HG02970 (cell line): ENCODE measurements at regions not wholly inside any gene's neighbourhood (a gene's known extent, or its start where the extent isn't known, plus 50 kb on each side); places are given as distances from the start of the nearest gene placed in this dataset.
"Not testable (repeated sequence)": the region's sequence is repeated elsewhere in the genome, so short reads cannot be mapped to it uniquely, and the experiment has no call there.

ENCODE experiments used
- ATAC-seq: cut with Tn5 transposase; IDR thresholded peaks from one replicate; pipeline ENCODE4 v1.9.1; 2021; ENCODE audit warnings: mild to moderate bottlenecking, moderate library complexity, moderate number of reproducible peaks; ENCODE audit not compliant: unreplicated experiment, low FRiP score

DNA sequence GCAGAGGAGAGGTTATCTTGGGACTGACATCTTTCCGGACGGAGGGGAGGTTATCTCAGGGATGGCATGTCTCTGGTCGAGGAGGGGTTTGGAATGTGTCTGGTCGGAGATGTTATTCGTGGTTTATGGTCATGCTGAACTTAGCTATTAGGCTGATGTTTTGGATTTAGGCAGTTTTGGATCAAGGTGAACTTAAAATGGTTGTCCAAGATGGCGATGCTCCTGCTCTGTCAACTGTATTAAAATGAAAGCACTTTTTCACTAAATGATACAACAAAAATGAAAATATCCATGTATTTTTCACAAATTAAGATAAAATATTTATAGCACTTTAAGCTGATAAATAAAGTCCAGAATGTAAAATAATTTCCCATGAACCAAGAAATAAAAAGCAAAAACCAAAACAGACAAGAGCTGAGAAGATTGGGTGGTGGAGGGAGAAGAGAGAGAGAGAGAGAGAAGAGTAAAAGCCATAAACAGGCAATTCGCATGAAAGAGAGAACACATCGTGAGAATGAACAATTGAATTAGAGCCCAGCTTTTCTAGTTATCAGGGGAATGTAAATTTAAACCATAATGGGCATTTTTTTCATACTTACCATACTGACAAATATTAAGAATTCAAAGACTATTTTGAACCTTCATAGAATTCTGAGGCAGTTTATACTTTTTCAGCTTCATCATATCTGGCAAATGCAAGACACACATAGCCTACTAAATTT is 2236.0 kb upstream of the AGA start:
- no peak for ATAC-seq

DNA sequence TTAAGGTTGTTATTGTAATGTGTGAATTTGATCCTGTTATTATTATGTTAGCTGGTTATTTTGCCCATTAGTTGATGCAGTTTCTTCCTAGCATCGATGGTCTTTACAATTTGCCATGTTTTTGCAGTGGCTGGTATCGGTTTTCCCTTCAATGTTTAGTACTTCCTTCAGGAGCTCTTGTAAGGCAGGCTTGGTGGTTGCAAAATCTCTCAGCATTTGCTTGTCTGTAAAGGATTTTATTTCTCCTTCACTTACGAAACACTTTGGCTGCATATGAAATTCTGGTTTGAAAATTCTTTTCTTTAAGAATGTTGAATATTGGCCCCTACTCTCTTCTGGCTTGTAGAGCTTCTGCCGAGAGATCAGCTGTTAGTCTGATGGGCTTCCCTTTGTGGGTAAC is 2241.4 kb upstream of the AGA start:
- ATAC-seq, result not testable (repeated sequence)

DNA sequence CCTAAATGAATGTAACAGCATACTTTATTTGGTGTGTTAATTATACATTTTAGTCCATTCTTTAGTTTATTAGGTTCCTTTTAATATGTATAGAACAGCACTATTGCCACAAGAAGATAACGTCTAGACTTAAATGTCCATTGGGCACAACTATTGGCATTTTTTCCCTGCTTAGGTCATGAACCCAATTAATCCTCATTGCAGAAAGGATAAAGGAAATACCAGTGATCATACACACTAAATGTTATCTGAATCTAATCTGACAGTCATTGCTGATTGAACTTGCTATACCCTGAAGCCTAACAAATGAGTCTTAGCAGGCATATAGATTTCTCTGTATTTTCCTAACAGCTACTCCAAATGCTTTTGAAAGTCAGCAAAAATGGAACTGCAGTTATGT is 2250.0 kb upstream of the AGA start:
- ATAC-seq, result no peak

- ATAC-seq, result no peak
Observed at GRCh38 chr4:179695175-179695574, 2252.9 kb upstream of the AGA start.

GRCh38 chr4:179698321-179698720 is 2256.1 kb upstream of the AGA start:
- no peak for ATAC-seq

DNA sequence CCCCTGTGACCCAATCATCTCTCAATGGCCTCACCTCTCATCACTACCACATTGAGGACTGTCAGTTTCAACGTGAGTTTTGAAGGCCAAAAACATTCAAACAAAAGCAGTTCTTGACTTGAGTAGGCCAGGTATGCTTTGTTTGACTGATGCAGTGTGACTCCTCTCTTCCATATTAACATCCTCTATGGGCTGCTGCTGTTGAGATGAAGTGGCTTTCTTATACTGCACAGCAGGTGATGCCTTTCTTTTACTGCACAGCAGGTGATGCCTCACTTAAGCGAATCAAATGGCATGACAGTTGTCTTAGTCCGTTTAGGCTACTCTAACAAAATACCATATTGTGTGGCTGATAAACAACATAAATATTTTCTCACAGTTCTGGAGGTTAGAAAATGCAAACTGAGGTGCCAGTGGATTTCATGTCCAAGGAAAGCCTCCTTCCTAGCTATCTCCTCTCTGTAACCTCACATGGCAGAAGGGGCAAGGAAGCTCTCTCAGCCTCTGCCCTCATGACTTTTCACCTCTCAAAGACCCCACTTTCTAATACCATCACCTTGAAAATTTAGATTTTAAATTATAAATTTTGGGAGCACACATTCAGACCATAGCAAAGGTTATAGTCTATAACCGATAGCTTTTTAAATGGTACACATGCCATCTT is 2267.9 kb upstream of the AGA start:
- no peak for ATAC-seq

GRCh38 chr4:179719766-179720450 is 2277.7 kb upstream of the AGA start:
- no peak for ATAC-seq

DNA sequence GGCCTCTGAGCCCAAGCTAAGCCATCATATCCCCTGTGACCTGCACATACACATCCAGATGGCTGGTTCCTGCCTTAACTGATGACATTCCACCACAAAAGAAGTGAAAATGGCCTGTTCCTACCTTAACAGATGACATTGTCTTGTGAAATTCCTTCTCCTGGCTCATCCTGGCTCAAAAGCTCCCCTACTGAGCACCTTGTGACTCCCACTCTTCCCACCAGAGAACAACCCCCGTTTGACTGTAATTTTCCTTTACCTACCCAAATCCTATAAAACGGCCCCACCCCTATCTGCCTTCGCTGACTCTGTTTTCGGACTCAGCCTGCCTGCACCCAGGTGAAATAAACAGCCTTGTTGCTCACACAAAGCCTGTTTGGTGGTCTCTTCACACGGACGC is 2284.3 kb upstream of the AGA start:
- not testable (repeated sequence) for ATAC-seq

GRCh38 chr4:179728305-179728704 is 2286.1 kb upstream of the AGA start:
- ATAC-seq, result no peak

DNA sequence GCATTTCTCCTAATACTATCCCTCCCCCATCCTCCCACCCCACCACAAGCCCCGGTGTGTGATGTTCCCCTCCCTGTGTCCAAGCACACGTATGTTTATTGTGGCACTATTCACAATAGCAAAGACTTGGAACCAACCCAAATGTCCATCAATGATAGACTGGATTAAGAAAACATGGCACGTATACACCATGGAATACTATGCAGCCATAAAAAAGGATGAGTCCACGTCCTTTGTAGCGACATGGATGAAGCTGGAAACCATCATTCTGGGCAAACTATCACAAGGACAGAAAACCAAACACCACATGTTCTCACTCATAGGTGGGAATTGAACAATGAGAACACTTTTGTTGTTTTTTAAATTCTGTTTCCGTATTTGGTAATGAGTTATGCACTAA is 2294.6 kb upstream of the AGA start:
- ATAC-seq, result not testable (repeated sequence)

DNA sequence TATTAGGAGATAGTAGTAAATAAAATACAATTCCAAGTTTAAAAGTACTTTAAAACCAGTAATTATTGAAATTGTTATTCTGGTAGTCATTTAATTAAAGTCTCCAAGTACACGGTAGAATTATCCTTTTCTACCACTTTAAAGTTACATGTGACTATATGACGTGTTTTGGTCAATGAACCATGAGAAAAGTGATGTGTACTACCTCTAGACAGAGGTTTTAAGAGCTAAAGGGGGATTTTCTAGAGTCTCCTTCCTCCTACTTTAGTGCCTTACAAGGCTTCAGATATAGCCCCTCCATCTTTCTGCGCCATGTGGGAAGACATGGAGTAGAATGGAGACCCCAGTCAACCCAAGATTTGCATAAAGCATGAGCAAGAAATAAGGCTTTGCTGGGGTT is 2296.6 kb upstream of the AGA start:
- ATAC-seq, result no peak

GRCh38 chr4:179747218-179747910 is 2305.1 kb upstream of the AGA start:
- ATAC-seq, result no peak

DNA sequence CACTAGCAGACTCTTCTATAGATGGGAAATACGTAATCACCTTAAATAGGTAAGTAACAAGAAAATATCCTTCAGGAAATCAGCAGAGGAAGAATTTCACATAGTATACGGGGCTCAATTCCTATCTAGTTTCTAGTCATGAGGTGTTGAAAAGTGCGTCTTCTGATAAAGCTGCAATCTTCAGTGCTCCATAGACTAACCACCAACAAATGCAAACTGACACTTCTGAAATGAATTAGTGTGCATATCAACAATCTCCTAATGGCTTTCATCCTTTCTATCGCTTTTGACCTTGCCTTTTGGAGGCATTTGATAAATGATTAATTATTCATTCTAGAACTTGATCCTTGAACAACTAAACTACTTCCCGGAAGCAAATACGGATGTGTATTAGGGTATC is 2306.6 kb upstream of the AGA start:
- no peak for ATAC-seq

DNA sequence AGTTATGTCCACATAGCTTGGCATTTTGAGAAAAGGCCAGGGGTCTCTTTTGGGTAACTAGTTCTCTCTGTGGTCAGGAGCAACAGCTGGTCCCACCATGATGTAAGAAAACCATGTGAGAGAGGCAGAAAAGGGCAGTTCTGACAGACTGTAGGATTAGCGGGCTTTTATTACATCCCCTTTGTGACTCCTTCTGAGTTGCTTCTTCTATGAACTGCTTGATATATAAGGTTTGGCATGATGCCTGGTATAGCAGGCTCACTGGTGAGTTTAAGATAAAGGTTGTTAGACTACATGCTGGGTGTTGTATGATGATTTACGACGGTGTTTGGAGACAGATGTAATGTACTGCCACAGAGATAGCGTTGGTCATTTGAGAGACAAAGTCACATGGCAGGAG is 2308.1 kb upstream of the AGA start:
- no peak for ATAC-seq

- ATAC-seq, result no peak
Observed at GRCh38 chr4:179751669-179752068, 2309.4 kb upstream of the AGA start.

GRCh38 chr4:179755322-179755721 is 2313.1 kb upstream of the AGA start:
- no peak for ATAC-seq

DNA sequence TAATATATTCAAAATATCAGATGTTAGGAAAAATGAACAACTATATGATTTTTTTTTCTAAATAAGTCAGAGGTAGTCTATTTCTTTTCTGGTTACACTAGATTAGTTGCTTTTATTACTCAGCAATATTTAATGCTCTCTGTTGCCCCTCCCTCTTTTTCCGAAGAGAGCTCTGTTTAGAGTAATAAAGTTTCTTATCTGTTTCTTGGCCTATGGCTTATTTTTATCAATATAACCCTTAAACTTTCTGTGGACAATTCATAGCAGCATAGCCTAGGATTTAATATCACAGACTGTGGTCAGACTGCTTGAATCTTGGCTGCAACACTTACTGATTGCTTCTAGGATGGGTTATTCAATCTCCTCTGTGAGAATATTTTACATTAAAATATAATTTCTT is 2315.4 kb upstream of the AGA start:
- ATAC-seq, result no peak

DNA sequence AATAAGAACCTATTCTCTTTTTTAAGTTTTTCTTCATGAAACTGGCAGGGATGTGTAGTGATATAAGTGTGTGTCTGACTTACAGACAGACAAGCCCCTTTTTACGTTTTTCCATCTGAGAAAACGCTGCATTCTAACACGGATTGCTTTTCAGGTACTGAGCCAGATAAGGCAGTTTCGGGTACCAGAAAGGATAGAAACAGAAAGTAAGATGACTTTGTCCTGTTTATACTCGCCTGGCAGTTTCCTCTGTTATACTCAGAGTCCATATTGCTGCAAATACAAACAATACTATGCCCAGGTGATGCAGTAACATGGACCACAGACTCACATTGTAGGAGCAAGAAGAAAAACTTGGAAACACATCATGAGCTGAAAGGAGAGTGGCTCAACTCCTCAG is 2320.6 kb upstream of the AGA start:
- no peak for ATAC-seq

GRCh38 chr4:179766938-179767337 is 2324.7 kb upstream of the AGA start:
- ATAC-seq, result no peak

DNA sequence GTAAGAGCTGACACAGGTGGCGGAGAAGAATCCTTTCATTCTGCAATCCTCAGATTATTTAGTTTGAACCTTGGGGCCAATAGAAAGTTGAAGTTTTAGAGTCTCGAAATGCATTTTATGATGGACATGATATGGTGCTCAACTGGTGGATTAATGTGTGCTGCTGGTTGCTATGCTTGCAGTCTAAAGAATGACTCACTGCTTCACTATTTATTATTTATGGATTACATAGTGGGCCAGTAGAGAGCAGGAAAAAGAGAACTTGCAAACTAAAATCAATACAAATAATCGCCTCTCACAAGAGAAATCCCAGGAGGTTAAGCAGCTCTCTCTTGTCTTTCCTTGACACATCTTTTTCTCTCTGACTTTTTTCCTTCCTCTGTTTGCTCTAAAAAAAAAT is 2326.8 kb upstream of the AGA start:
- no peak for ATAC-seq

DNA sequence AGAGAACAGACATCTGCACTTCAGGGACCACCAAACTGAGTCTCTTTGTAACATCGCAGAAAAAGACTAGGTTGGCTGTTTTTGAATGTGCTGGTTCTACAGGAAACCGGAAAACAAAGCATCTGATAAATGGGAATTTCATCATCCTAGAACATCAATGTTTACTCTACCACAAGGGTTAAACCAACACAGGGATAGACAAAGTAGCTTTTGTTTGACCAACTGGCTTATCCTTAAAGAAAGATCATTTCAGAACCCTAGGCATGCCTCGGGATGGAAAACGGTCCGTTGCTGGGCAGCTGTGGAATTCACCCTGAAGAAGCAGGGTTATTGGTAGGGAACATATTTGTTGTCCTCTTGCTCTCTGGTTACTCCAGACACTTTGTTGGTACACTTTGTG is 2355.5 kb upstream of the AGA start:
- no peak for ATAC-seq
